HepG2 (cell line): ENCODE measurements at regions not wholly inside any gene's neighbourhood (a gene's known extent, or its start where the extent isn't known, plus 50 kb on each side); places are given as distances from the start of the nearest gene placed in this dataset.

Experiments
- ATAC-seq: fragments of 200-7000 bp; cut with Tn5 transposase; 3 replicates; pipeline ENCODE4 v1.9.1; 2020; ENCODE audit warnings: mild to moderate bottlenecking, moderate library complexity
- BruUV-seq: library from RNA; stranded (reverse); fragments of 400-500 nt; replicated peaks from 2 replicates; lab custom pipeline; 2021; lab: Mats Ljungman, UMichigan
- CTCF ChIA-PET: fragments of 300-600 bp; formaldehyde crosslinking; extraction: SDS; loops from one replicate; lab custom pipeline; 2021; ENCODE audit warnings: low total read pairs, inconsistent platforms, low intra/inter-chr PET ratio; lab: Yijun Ruan, JAX
- POLR2A ChIA-PET: fragments of 350-600 bp; sonication (Branson Sonifier 250); formaldehyde crosslinking; loops from one replicate; lab custom pipeline; 2020; ENCODE audit warnings: antibody characterized with exemption, inconsistent platforms; lab: Yijun Ruan, JAX
- DNase-seq: peaks from one replicate; pipeline ENCODE4 v3.0.0-alpha.2; 2015; ENCODE audit warnings: low spot score
- FAIRE-seq: peaks from 3 replicates; lab custom pipeline; 2011; peaks lifted over from hg19 to GRCh38; lab: Jason Lieb, UNC
- H2AFZ ChIP-seq: one replicate; pipeline ENCODE4 v1.6.1; 2011; ENCODE audit warnings: low read length, inconsistent platforms
- H3K27ac ChIP-seq: fragments of 300-600 bp; 3 replicates; pipeline ENCODE4 v1.8.0; 2011; ENCODE audit warnings: mixed run types, mild to moderate bottlenecking, mixed read lengths, low read length, inconsistent platforms; ENCODE audit not compliant: insufficient read depth; ENCODE audit errors: extremely low read length
- H3K27me3 ChIP-seq, 2 experiments: fragments of 200-600 bp in 1 of 2; 2 replicates in 1 of 2; 3 replicates in 1 of 2; pipeline versions ENCODE4 v1.6.0 to v1.8.0; 2011; ENCODE audit warnings: low read length in 2 of 2, mild to moderate bottlenecking in 2 of 2, moderate library complexity in 2 of 2, inconsistent platforms in 1 of 2; ENCODE audit not compliant: insufficient read depth in 2 of 2, control insufficient read depth in 1 of 2
- H3K36me3 ChIP-seq, 2 experiments: fragments of 200-600 bp in 1 of 2; replicated peaks in 1 of 2; 2 replicates in 1 of 2; 3 replicates in 1 of 2; pipeline versions ENCODE4 v1.5.1 to v1.8.0; 2011; ENCODE audit warnings: low read length in 2 of 2, inconsistent platforms in 1 of 2; ENCODE audit not compliant: insufficient read depth in 2 of 2, control insufficient read depth in 1 of 2
- H3K4me1 ChIP-seq: 2 replicates; pipeline ENCODE4 v1.5.1; 2012; ENCODE audit warnings: low read length, inconsistent platforms; ENCODE audit not compliant: insufficient read depth
- H3K4me2 ChIP-seq: 2 replicates; pipeline ENCODE4 v1.6.0; 2011; ENCODE audit warnings: low read depth, low read length, inconsistent platforms
- H3K4me3 ChIP-seq, 3 experiments: fragments of 200-600 bp in 1 of 3; sonication (generic), shearing (Covaris generic) in 1 of 3; replicated peaks in 1 of 3; 2 replicates each; pipeline ENCODE4 v1.5.1; 2011 to 2016; ENCODE audit warnings: low read length in 3 of 3, inconsistent platforms in 2 of 3, low read depth in 2 of 3, mild to moderate bottlenecking in 2 of 3, control low read depth in 1 of 3, mixed read lengths in 1 of 3; ENCODE audit not compliant: insufficient read depth in 1 of 3
- H3K79me2 ChIP-seq: one replicate; pipeline ENCODE4 v1.6.1; 2011; ENCODE audit warnings: low read length, inconsistent platforms; ENCODE audit not compliant: insufficient read depth
- H3K9ac ChIP-seq: 2 replicates; pipeline ENCODE4 v1.6.0; 2011; ENCODE audit warnings: mild to moderate bottlenecking, low read depth, low read length, inconsistent platforms; ENCODE audit not compliant: insufficient read depth
- H3K9me3 ChIP-seq: 2 replicates; pipeline ENCODE4 v1.5.1; 2012; ENCODE audit warnings: mild to moderate bottlenecking, low read length
- H4K20me1 ChIP-seq: 2 replicates; pipeline ENCODE4 v1.6.0; 2011; ENCODE audit warnings: inconsistent platforms, mild to moderate bottlenecking, low read length, moderate library complexity; ENCODE audit not compliant: insufficient read depth
- FIP1L1 ChIP-seq: fragments of 200-400 bp; formaldehyde crosslinking; IDR thresholded peaks from 2 replicates; pipeline ENCODE4 v1.6.1; 2018; ENCODE audit warnings: low read depth, mild to moderate bottlenecking, low read length, moderate library complexity, borderline replicate concordance; ENCODE audit not compliant: insufficient read depth
- IRX3 ChIP-seq: sonication (generic); formaldehyde crosslinking; IDR thresholded peaks from 2 replicates; pipeline ENCODE4 v1.8.1; 2023; ENCODE audit warnings: mild to moderate bottlenecking, low read depth, missing genetic modification reagents, borderline replicate concordance
- MEF2D ChIP-seq: sonication (generic); formaldehyde crosslinking; IDR thresholded peaks from 2 replicates; pipeline ENCODE4 v1.5.1; 2020; ENCODE audit warnings: mild to moderate bottlenecking, missing genetic modification reagents
- SP1 ChIP-seq, 2 experiments: fragments of 450-650 bp in 1 of 2; sonication (generic) in 1 of 2; formaldehyde crosslinking in 1 of 2; IDR thresholded peaks; 2 replicates each; pipeline versions ENCODE4 v1.4.0 to v1.6.1; 2016 to 2020; ENCODE audit warnings: missing genetic modification reagents in 1 of 2
- TBL1XR1 ChIP-seq: fragments of 150-350 bp; IDR thresholded peaks from 2 replicates; pipeline ENCODE4 v1.6.1; 2014; ENCODE audit warnings: borderline replicate concordance, low read length; ENCODE audit not compliant: partially characterized antibody
- TRIM24 ChIP-seq: sonication (generic); formaldehyde crosslinking; IDR thresholded peaks from 2 replicates; pipeline ENCODE4 v1.8.0; 2022; ENCODE audit warnings: mild to moderate bottlenecking, missing genetic modification reagents
- ZFP36 ChIP-seq: fragments of 150-350 bp; IDR thresholded peaks from 2 replicates; pipeline ENCODE4 v1.6.1; 2018; ENCODE audit warnings: borderline replicate concordance, low read length, low read depth; ENCODE audit not compliant: partially characterized antibody
- ZNF552 ChIP-seq: sonication (generic); formaldehyde crosslinking; IDR thresholded peaks from 2 replicates; pipeline ENCODE4 v1.9.0; 2022; ENCODE audit warnings: missing genetic modification reagents, mild to moderate bottlenecking, borderline replicate concordance
- ZNF709 ChIP-seq: sonication (generic); formaldehyde crosslinking; IDR thresholded peaks from 2 replicates; pipeline ENCODE4 v1.5.0; 2020; ENCODE audit warnings: mild to moderate bottlenecking, missing genetic modification reagents
- ZNF724P ChIP-seq: sonication (generic); formaldehyde crosslinking; IDR thresholded peaks from 2 replicates; pipeline ENCODE4 v1.8.0; 2022; ENCODE audit warnings: missing genetic modification reagents, borderline replicate concordance
- WGBS: methylation state at CpG from one replicate; pipeline ENCODE4 v1.1.6; 2017; ENCODE audit warnings: low lambda C conversion rate; 5-methylcytosine and 5-hydroxymethylcytosine counted together
- in situ Hi-C: cut with HindIII; loops from 2 replicates; pipeline ENCODE4 v1.10.0; 2017; ENCODE audit warnings: low pct_unique_long_range_greater_than_20kb; ENCODE audit not compliant: extremely low pct_ligation_motif_present
- intact Hi-C: fragments of 100-400 bp; cut with micrococcal nuclease; formaldehyde crosslinking; loops from one replicate; pipeline ENCODE4 v1.10.0; 2022; ENCODE audit not compliant: unreplicated experiment
- TF ChIP-seq, protein P1 (sequence below): IDR thresholded peaks from 2 replicates; pipeline ENCODE4 v1.6.1; 2016; ENCODE audit warnings: low read depth
- TF ChIP-seq, protein P2 (sequence below), 2 experiments: fragments of 450-650 bp in 1 of 2; sonication (generic) in 1 of 2; formaldehyde crosslinking in 1 of 2; IDR thresholded peaks; 2 replicates each; pipeline versions ENCODE4 v1.6.1 to v1.8.0; 2016 to 2022; ENCODE audit warnings: antibody characterized with exemption in 1 of 2, mild to moderate bottlenecking in 1 of 2, missing genetic modification reagents in 1 of 2

DNA sequence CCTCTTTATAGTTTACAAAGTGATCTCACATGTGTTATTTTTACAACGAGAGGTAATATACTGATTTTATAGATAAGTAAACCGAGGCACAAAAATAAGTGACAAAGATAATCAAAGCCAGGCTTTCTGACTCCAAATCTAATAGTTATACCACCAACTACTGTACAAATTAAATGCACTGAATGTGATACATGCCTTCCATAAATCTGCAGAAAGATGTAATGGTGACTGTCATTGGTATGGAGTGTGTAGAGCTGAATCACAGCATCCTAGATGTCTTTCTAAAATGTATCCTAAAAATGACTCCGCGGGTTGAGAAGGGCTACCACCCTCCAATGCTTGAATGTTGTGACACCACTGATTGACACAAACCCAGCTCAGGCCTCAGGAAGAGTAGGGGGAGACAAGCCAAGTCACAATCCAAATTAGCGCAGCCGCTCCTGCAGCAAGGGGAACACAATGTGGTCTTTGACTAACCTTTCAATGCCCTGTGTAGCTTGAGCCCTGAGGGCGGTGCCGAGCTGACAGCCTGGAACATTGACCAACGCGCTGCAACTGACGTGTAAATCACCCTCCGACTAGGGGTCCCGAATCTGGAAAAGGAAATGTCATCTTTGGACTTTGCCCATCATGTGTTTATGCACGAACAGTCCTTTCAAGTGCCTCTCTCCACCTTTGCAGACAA lies 136.8 kb downstream of the OLIG3 start:
- ChIA-PET CTCF (no interaction called here), POLR2A (interaction anchor here (0.8 to 1.9 kb wide), 13 partner anchors 8 to 1186 kb away, joined by 3 to 13 read pairs (median 3); no protein-coding TSS in a partner anchor)
- Histone ChIP-seq H3K79me2 (no peaks in the 10 kb centered on the region), H3K4me1 (peaks cover 87% of the 10 kb centered on the region), H3K9ac (peak overlapping the region; percentile 78), H3K4me3 (peak overlapping the region in 2 of 3 experiments; percentile 24 to 54; a peak in 2 of 6 replicates), H3K36me3 (no peaks in the 10 kb centered on the region), H3K9me3 (no peaks in the 10 kb centered on the region), H4K20me1 (no peaks in the 10 kb centered on the region), H2AFZ (no peak overlapping the region), H3K4me2 (peak overlapping the region; percentile 79), H3K27me3 (no peaks in the 10 kb centered on the region), H3K27ac (peak overlapping the region; percentile 99)
- in situ Hi-C loops (loop anchor here (10.0 kb wide), 1 partner anchor 507 kb away; the partner anchor contains the start of gene TNFAIP3), intact Hi-C loops (loop anchor here (1.0 to 10.0 kb wide), 5 partner anchors 43 to 727 kb away; no protein-coding TSS in a partner anchor)
- ATAC-seq (peak; percentile 86), DNase-seq (peak; percentile 100), FAIRE-seq (peak; percentile 96)
- WGBS = 8% methylated on average over 14 of the region's 14 CpGs
- BruUV-seq = TSS peak; percentile 90
- TF ChIP-seq TBL1XR1 (peak; percentile 56), ZNF709 (CRISPR knock-in tag) (no peak), TRIM24 (no peak), ZNF724P (no peak), IRX3 (CRISPR knock-in tag) (no peak), SP1 (IDR thresholded peaks at IDR 0.05) (no peak), SP1 (CRISPR knock-in tag; IDR thresholded peaks at IDR 0.05) (peak; percentile 68), ZNF552 (CRISPR knock-in tag) (no peak), ZFP36 (no peak), MEF2D (CRISPR knock-in tag) (peak; percentile 94), FIP1L1 (0 out of 2 replicates have a peak, but pooled peaks have one; percentile 74)
- TF ChIP-seq, protein P1, sequence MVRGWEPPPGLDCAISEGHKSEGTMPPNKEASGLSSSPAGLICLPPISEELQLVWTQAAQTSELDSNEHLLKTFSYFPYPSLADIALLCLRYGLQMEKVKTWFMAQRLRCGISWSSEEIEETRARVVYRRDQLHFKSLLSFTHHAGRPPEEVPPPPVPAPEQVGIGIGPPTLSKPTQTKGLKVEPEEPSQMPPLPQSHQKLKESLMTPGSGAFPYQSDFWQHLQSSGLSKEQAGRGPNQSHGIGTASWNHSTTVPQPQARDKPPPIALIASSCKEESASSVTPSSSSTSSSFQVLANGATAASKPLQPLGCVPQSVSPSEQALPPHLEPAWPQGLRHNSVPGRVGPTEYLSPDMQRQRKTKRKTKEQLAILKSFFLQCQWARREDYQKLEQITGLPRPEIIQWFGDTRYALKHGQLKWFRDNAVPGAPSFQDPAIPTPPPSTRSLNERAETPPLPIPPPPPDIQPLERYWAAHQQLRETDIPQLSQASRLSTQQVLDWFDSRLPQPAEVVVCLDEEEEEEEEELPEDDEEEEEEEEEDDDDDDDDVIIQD (CRISPR knock-in tag) = peak; percentile 100
- TF ChIP-seq, protein P2, sequence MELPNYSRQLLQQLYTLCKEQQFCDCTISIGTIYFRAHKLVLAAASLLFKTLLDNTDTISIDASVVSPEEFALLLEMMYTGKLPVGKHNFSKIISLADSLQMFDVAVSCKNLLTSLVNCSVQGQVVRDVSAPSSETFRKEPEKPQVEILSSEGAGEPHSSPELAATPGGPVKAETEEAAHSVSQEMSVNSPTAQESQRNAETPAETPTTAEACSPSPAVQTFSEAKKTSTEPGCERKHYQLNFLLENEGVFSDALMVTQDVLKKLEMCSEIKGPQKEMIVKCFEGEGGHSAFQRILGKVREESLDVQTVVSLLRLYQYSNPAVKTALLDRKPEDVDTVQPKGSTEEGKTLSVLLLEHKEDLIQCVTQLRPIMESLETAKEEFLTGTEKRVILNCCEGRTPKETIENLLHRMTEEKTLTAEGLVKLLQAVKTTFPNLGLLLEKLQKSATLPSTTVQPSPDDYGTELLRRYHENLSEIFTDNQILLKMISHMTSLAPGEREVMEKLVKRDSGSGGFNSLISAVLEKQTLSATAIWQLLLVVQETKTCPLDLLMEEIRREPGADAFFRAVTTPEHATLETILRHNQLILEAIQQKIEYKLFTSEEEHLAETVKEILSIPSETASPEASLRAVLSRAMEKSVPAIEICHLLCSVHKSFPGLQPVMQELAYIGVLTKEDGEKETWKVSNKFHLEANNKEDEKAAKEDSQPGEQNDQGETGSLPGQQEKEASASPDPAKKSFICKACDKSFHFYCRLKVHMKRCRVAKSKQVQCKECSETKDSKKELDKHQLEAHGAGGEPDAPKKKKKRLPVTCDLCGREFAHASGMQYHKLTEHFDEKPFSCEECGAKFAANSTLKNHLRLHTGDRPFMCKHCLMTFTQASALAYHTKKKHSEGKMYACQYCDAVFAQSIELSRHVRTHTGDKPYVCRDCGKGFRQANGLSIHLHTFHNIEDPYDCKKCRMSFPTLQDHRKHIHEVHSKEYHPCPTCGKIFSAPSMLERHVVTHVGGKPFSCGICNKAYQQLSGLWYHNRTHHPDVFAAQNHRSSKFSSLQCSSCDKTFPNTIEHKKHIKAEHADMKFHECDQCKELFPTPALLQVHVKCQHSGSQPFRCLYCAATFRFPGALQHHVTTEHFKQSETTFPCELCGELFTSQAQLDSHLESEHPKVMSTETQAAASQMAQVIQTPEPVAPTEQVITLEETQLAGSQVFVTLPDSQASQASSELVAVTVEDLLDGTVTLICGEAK (IDR thresholded peaks at IDR 0.05) = no peak
- TF ChIP-seq, protein P2 (CRISPR knock-in tag; IDR thresholded peaks at IDR 0.05) = peak; percentile 84; the same call in 1 of the 2 replicates
